HepG2 (cell line): ENCODE measurements at regions not wholly inside any gene's neighbourhood (a gene's known extent, or its start where the extent isn't known, plus 50 kb on each side); places are given as distances from the start of the nearest gene placed in this dataset.

ENCODE experiments used
- AKAP8 ChIP-seq: sonication (generic); formaldehyde crosslinking; IDR thresholded peaks from 2 replicates; pipeline ENCODE4 v1.5.1; 2020; ENCODE audit warnings: mild to moderate bottlenecking, missing genetic modification reagents
- CAMTA2 ChIP-seq: sonication (generic); formaldehyde crosslinking; IDR thresholded peaks from 2 replicates; pipeline ENCODE4 v1.4.0; 2020; ENCODE audit warnings: mild to moderate bottlenecking, missing genetic modification reagents, borderline replicate concordance
- PITX1 ChIP-seq: sonication (generic); formaldehyde crosslinking; IDR thresholded peaks from 2 replicates; pipeline ENCODE4 v1.5.1; 2020; ENCODE audit warnings: mild to moderate bottlenecking, missing genetic modification reagents
- ZNF780A ChIP-seq: sonication (generic); formaldehyde crosslinking; IDR thresholded peaks from 2 replicates; pipeline ENCODE4 v1.8.0; 2022; ENCODE audit warnings: mild to moderate bottlenecking, missing genetic modification reagents, moderate library complexity
- TF ChIP-seq, protein P1 (sequence below): sonication (generic); formaldehyde crosslinking; IDR thresholded peaks from 2 replicates; pipeline ENCODE4 v1.5.0; 2020; ENCODE audit warnings: mild to moderate bottlenecking, missing genetic modification reagents
- TF ChIP-seq, protein P2 (sequence below): sonication (generic); formaldehyde crosslinking; IDR thresholded peaks from 2 replicates; pipeline ENCODE4 v1.5.1; 2020; ENCODE audit warnings: mild to moderate bottlenecking, missing genetic modification reagents, moderate library complexity

DNA sequence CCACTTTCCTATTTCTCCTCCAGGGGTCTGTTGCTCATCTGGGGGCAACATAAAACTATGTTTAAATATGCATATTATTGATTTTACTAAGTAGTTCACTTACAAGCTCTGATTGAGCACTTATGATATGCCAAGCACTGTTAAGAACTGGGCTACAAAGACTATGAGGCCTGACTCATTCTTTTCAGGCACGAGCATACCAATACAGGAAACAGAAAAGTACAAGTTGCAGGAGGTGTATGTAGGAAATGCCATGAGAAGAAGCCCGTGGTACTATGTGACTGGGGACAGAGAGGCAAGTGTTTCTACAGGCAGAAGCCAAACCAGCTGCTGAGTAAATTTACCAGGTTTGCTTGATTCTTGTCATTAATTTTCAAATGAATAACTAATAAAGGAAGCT, 120.4 kb upstream of the PTGFR start (continued):
- TF ChIP-seq, protein P1, sequence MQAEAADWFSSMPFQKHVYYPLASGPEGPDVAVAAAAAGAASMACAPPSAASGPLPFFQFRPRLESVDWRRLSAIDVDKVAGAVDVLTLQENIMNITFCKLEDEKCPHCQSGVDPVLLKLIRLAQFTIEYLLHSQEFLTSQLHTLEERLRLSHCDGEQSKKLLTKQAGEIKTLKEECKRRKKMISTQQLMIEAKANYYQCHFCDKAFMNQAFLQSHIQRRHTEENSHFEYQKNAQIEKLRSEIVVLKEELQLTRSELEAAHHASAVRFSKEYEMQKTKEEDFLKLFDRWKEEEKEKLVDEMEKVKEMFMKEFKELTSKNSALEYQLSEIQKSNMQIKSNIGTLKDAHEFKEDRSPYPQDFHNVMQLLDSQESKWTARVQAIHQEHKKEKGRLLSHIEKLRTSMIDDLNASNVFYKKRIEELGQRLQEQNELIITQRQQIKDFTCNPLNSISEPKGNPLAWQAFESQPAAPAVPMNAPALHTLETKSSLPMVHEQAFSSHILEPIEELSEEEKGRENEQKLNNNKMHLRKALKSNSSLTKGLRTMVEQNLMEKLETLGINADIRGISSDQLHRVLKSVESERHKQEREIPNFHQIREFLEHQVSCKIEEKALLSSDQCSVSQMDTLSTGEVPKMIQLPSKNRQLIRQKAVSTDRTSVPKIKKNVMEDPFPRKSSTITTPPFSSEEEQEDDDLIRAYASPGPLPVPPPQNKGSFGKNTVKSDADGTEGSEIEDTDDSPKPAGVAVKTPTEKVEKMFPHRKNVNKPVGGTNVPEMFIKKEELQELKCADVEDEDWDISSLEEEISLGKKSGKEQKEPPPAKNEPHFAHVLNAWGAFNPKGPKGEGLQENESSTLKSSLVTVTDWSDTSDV (CRISPR knock-in tag): no peak
- TF ChIP-seq ZNF780A (CRISPR knock-in tag) (no peak), CAMTA2 (CRISPR knock-in tag) (no peak), AKAP8 (no peak), PITX1 (CRISPR knock-in tag) (no peak)
- TF ChIP-seq, protein P2, sequence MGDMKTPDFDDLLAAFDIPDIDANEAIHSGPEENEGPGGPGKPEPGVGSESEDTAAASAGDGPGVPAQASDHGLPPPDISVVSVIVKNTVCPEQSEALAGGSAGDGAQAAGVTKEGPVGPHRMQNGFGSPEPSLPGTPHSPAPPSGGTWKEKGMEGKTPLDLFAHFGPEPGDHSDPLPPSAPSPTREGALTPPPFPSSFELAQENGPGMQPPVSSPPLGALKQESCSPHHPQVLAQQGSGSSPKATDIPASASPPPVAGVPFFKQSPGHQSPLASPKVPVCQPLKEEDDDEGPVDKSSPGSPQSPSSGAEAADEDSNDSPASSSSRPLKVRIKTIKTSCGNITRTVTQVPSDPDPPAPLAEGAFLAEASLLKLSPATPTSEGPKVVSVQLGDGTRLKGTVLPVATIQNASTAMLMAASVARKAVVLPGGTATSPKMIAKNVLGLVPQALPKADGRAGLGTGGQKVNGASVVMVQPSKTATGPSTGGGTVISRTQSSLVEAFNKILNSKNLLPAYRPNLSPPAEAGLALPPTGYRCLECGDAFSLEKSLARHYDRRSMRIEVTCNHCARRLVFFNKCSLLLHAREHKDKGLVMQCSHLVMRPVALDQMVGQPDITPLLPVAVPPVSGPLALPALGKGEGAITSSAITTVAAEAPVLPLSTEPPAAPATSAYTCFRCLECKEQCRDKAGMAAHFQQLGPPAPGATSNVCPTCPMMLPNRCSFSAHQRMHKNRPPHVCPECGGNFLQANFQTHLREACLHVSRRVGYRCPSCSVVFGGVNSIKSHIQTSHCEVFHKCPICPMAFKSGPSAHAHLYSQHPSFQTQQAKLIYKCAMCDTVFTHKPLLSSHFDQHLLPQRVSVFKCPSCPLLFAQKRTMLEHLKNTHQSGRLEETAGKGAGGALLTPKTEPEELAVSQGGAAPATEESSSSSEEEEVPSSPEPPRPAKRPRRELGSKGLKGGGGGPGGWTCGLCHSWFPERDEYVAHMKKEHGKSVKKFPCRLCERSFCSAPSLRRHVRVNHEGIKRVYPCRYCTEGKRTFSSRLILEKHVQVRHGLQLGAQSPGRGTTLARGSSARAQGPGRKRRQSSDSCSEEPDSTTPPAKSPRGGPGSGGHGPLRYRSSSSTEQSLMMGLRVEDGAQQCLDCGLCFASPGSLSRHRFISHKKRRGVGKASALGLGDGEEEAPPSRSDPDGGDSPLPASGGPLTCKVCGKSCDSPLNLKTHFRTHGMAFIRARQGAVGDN (CRISPR knock-in tag): no peak
